ENCODE measurements at regions not wholly inside any gene's neighbourhood (a gene's known extent, or its start where the extent isn't known, plus 50 kb on each side); places are given as distances from the start of the nearest gene placed in this dataset.

DNA sequence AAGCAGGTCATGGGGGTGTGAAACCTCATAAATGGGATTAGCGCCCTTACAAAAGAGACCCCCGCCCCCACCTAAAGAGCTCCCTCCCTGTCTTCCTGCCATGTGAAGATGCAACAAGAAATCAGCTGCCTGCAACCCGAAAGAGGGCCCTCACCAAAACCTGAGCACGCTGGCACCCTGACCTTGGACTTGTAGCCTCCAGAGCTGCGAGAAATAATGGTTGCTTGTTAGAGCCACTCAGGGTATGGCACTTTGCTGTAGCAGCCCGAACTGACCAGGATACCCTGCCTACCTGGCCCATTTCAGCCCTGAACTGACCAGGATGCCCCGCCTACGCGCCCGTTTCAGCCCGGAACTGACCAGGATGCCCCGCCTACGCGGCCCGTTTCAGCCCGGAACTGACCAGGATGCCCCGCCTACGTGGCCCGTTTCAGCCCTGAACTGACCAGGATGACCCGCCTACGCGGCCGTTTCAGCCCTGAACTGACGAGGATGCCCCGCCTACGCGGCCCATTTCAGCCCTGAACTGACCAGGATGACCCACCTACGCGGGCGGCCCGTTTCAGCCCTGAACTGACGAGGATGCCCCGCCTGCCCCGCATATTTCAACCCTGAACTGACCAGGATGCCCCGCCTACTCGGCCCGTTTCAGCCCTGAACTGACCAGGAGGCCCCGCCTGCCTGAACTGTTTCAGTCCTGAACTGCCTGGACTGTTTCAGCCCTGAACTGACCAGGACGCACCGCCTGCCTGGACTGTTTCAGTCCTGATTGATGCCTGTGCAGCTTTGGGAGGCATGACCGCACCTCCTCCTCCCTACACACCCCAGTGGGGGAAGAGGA lies 120.0 kb downstream of the UQCRFS1 start:
- no peak for DNase-seq

DNA sequence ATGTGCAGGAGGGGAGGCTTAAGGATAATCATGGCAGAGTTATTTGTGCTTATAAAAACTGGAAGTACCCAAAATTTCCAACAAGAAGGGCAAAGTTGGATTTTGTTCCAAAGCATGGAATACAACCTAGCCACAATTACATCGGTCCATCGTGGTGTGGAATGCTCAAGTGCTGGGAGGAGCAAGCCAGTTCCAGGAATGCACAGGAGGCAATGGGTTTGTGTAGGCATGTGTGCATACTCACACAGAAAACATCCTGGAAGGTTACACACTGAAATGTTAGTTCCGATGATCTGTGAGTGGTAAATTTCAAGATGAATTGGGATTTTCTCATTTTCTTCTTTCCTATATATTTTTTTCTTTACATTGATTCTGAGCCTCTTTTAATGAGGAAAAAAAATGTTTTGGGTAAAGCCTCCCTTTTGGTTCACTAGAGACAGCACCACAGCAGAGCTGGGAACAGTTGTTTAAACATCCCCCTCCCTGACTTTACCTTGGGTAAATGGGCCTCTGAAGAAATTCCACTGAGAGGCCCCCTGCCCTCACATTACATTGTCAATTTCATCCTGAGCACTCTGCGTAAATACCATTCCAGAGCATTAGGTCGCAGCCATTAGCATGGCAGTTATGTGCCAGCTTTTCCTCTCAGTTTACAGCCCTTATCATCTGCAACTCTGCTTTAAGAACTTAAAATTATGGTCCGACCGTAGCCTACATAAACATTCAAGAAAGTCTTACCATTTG lies 122.0 kb downstream of the UQCRFS1 start:
- DNase-seq: no peak

DNA sequence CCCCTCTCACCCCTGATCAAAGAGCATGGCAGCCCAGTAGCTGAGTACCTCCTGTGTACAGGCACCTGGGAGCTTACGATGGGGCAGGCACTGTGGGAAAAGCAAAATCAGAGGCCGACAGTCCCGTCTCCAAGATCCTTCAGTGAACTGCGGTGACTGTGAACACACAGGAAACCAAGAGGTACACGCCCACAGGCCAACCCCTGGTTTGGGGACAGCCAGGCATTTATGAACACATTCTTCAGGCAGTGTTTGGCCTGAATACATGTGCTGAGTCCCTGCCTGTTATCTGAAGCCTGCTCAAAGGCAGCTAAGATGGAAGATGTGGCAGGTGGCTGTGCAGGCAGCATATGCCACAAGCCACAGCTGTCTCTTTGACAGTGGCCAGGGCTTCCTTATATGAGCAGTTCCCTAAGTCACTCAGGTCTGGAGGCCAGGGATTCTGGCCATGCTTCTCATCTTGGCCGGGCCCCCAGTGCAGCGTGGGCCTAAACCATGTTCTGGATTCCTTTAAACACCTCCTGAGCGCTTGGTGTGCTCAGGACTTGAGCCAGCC lies 123.6 kb downstream of the UQCRFS1 start:
- no peak for DNase-seq

GRCh38 chr19:29088761-29089160 lies 124.2 kb downstream of the UQCRFS1 start:
- DNase-seq: no peak

- DNase-seq: no peak
These were observed 126.3 kb downstream of the UQCRFS1 start for GRCh38 chr19:29086646-29087045.

GRCh38 chr19:29086182-29086581 lies 126.8 kb downstream of the UQCRFS1 start:
- no peak for DNase-seq

- DNase-seq: no peak
These were observed 127.3 kb downstream of the UQCRFS1 start for GRCh38 chr19:29085630-29086029.

DNA sequence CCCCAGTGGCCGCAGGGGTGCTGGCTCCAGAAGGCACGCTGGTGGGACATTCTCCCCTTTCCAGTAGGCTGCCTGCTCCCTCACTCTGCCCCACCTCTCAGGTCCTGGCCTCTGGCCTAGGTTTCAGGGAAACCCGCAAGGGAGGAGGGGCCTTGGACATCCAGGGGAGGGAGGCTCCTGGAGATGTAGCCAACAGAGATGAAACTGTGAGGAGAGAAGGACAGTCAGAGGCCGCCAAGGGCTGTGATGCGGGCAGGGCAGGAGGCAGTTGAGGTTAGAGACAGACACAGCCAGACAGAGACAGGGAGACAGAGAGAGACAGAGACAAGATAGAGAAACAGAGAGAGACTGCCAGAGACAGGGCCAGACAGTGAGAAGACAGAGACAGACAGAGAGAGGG lies 127.7 kb downstream of the UQCRFS1 start:
- DNase-seq: no peak

- DNase-seq: no peak
These were observed 128.7 kb downstream of the UQCRFS1 start for GRCh38 chr19:29084266-29084665.

GRCh38 chr19:29083863-29084262 lies 129.1 kb downstream of the UQCRFS1 start:
- DNase-seq: no peak

DNA sequence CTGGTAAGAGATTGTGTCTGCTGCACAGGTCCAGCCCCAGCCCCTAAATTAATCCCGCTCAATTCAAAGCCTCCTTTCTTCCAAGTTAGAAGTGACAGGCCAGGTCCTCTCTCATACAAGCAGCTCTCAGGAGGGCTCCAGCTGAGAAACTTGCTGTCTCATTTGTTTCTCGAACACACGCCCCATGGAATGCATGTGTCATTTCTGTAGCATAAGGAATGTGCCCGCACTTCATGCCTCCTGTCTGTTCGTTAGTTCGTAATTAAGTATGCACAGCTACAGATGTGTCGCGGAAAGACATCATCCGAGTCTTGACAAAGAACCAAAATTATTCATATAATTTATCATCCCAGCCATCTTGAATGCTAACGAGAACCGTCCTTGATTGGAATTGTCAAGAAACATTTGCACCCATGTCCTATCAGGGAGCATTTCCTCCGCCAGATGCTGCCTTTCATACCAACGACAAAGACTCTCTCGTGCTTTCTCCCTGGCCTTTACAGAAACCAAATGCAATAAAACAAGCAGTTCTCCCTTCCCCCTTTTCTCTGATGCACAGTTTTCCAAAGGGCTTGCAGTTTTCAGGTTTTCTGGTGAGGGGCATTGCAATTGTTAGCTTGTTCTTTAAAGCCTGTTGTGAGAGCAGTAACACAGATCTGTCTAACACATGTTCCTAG lies 133.5 kb downstream of the UQCRFS1 start:
- DNase-seq: no peak

DNA sequence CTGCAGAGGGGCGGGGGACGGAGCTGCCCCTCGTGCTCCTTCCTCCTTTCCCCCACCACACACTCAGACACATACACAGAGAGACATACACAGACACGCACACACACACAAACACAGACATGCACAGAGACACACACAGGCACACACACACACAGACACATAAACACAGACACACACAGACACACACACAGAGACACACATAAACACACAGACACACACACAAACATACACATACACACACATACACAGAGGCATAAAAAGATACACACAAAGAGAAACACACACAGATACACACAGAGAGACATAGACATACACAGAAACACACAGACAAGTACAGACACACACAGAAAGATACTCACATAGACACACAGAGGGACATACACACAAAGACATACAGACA lies 136.0 kb downstream of the UQCRFS1 start:
- no peak for DNase-seq

- no peak for DNase-seq
These were observed 136.8 kb downstream of the UQCRFS1 start for GRCh38 chr19:29076161-29076560.

- no peak for DNase-seq
These were observed 137.8 kb downstream of the UQCRFS1 start for GRCh38 chr19:29075149-29075548.

GRCh38 chr19:29074579-29074978 lies 138.4 kb downstream of the UQCRFS1 start:
- no peak for DNase-seq

- no peak for DNase-seq
These were observed 145.1 kb downstream of the UQCRFS1 start for GRCh38 chr19:29067831-29068230.

GRCh38 chr19:29062475-29063435 lies 150.2 kb downstream of the UQCRFS1 start:
- DNase-seq: no peak

DNA sequence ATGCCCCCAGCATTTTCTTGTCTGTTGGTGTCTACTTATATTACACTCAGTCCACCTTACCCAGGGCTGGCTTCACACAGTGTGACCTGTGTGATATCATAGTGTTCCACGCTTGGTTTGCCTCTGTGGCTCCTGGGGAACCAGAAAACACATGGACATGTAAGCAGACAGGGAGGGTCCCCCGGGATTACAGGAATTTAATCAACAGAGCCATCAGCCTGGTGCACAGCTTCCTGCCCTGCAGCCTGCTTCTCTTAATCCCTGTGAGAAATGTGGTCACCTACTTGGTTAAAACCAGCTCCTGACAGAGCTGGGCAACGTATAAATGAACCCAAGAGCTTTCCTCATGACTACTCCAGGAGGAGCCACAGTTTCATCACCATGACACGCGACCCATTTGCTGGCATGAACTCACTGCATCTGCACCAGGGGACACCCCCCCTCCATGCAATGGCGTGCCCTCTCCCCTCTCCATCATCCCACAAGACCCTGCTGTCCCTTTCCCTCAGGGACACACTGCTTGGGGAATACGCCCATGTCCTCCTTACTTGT lies 152.1 kb downstream of the UQCRFS1 start:
- no peak for DNase-seq

GRCh38 chr19:29056535-29056934 lies 156.4 kb downstream of the UQCRFS1 start:
- DNase-seq: no peak

GRCh38 chr19:29054886-29055675 lies 157.9 kb downstream of the UQCRFS1 start:
- DNase-seq: no peak

DNA sequence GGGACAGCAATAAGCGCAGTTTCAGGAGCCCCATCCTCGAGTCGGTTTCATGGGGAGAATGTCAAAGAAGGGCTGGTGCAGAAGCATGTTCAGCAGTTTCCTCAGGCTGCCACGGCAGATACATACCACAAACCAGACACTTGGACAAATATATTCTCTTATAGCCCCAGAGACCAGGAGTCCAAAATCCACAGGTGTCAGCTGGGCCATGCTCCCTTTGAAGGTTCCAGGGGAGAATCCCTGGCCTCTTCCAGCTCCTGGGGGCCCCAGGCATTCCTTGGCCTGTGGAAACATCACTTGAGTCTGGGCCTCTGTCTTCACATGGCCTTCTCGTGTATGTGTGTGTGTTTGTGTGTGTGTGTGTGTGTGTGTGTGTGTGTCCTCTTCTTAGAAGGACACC lies 164.1 kb downstream of the UQCRFS1 start:
- no peak for DNase-seq
